ENCODE measurements at regions not wholly inside any gene's neighbourhood (a gene's known extent, or its start where the extent isn't known, plus 50 kb on each side); places are given as distances from the start of the nearest gene placed in this dataset.

DNA sequence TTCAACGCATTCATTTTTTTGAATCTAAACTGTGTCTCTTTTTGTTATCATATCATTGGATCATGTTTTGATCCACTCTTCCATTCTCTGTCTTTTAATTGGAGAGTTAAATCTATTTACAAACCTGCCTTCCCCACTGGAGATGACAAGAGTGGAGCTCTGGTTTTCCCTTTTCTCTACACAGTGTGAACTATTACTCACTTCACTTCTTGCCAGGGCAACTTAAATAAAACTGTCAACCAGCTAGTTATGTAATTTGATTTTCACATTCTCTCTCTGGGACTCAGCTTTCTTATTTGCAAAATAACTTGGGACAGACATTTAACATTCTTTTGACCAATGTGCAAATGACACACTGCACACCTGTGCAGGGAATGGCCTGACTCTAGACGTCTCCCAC lies 230.8 kb upstream of the CST7 start:
- Histone ChIP-seq H3K27ac (ENCODE audit: extremely low read depth, low read depth, low read length) (no peak overlapping the region), H3K9me3 (ENCODE audit: control insufficient read depth, insufficient read depth, low read depth, low read length) (no peaks in the 10 kb centered on the region), H3K36me3 (ENCODE audit: control insufficient read depth in 2 of 2, insufficient read depth in 1 of 2, low read length in 2 of 2) (no peaks in the 10 kb centered on the region), H3K4me3 (ENCODE audit: low read depth, low read length) (no peak overlapping the region), H3K4me1 (ENCODE audit: control insufficient read depth, insufficient read depth, low read length) (no peaks in the 10 kb centered on the region)
- TF ChIP-seq ZNF114 (tag by site-specific recombination; IDR thresholded peaks at IDR 0.05) (no peak), MEIS1 (CRISPR knock-in tag; IDR thresholded peaks at IDR 0.05; ENCODE audit: borderline replicate concordance) (no peak), ZNF707 (tag by site-specific recombination; IDR thresholded peaks at IDR 0.05) (no peak), ZNF2 (tag by site-specific recombination; IDR thresholded peaks at IDR 0.05) (no peak), SCRT2 (tag by site-specific recombination; IDR thresholded peaks at IDR 0.05) (no peak), ZNF658 (tag by site-specific recombination; IDR thresholded peaks at IDR 0.05) (no peak), HOXA7 (CRISPR knock-in tag; IDR thresholded peaks at IDR 0.05; ENCODE audit: borderline replicate concordance) (no peak)
- TF ChIP-seq, protein P1, sequence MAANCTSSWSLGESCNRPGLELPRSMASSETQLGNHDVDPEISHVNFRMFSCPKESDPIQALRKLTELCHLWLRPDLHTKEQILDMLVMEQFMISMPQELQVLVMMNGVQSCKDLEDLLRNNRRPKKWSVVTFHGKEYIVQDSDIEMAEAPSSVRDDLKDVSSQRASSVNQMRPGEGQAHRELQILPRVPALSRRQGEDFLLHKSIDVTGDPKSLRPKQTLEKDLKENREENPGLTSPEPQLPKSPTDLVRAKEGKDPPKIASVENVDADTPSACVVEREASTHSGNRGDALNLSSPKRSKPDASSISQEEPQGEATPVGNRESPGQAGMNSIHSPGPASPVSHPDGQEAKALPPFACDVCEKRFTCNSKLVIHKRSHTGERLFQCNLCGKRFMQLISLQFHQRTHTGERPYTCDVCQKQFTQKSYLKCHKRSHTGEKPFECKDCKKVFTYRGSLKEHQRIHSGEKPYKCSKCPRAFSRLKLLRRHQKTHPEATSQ (tag by site-specific recombination; IDR thresholded peaks at IDR 0.05), result no peak
- TF ChIP-seq, protein P2, sequence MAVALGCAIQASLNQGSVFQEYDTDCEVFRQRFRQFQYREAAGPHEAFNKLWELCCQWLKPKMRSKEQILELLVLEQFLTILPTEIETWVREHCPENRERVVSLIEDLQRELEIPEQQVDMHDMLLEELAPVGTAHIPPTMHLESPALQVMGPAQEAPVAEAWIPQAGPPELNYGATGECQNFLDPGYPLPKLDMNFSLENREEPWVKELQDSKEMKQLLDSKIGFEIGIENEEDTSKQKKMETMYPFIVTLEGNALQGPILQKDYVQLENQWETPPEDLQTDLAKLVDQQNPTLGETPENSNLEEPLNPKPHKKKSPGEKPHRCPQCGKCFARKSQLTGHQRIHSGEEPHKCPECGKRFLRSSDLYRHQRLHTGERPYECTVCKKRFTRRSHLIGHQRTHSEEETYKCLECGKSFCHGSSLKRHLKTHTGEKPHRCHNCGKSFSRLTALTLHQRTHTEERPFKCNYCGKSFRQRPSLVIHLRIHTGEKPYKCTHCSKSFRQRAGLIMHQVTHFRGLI (tag by site-specific recombination; IDR thresholded peaks at IDR 0.05), result no peak
- TF ChIP-seq, protein P3, sequence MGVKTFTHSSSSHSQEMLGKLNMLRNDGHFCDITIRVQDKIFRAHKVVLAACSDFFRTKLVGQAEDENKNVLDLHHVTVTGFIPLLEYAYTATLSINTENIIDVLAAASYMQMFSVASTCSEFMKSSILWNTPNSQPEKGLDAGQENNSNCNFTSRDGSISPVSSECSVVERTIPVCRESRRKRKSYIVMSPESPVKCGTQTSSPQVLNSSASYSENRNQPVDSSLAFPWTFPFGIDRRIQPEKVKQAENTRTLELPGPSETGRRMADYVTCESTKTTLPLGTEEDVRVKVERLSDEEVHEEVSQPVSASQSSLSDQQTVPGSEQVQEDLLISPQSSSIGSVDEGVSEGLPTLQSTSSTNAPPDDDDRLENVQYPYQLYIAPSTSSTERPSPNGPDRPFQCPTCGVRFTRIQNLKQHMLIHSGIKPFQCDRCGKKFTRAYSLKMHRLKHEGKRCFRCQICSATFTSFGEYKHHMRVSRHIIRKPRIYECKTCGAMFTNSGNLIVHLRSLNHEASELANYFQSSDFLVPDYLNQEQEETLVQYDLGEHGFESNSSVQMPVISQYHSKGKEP (tag by site-specific recombination; IDR thresholded peaks at IDR 0.05), result no peak
- TF ChIP-seq, protein P4, sequence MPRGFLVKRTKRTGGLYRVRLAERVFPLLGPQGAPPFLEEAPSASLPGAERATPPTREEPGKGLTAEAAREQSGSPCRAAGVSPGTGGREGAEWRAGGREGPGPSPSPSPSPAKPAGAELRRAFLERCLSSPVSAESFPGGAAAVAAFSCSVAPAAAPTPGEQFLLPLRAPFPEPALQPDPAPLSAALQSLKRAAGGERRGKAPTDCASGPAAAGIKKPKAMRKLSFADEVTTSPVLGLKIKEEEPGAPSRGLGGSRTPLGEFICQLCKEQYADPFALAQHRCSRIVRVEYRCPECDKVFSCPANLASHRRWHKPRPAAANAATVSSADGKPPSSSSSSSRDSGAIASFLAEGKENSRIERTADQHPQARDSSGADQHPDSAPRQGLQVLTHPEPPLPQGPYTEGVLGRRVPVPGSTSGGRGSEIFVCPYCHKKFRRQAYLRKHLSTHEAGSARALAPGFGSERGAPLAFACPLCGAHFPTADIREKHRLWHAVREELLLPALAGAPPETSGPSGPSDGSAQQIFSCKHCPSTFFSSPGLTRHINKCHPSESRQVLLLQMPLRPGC (tag by site-specific recombination; IDR thresholded peaks at IDR 0.05), result no peak
- CTCF ChIA-PET, result interaction anchor here (0.9 kb wide), 1 partner anchor 14 kb away, joined by 5 read pairs; no protein-coding TSS in a partner anchor
- POLR2A ChIA-PET, result no interaction called here

DNA sequence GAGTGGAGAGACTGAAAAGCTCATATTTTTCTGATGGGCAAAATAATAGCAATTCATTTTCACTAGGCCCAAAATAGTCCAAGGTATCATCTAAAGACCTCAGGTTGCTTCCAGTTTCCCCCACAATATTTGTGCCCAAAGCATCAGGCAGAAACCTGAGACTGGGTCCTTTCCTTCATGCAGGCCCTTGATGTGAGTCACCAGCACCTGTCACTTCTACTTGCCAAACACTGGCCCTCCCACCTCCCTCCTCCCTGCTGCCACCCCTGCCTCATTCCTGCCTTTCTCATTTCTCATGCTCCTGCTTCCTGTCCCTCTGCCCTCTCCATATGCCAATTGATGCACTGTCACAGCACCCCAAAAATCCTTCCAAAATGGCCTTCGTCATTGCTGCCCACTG lies 230.4 kb upstream of the CST7 start:
- ChIA-PET CTCF (interaction anchor here (0.9 kb wide), 1 partner anchor 14 kb away, joined by 5 read pairs; no protein-coding TSS in a partner anchor), POLR2A (no interaction called here)
- TF ChIP-seq, protein P5, sequence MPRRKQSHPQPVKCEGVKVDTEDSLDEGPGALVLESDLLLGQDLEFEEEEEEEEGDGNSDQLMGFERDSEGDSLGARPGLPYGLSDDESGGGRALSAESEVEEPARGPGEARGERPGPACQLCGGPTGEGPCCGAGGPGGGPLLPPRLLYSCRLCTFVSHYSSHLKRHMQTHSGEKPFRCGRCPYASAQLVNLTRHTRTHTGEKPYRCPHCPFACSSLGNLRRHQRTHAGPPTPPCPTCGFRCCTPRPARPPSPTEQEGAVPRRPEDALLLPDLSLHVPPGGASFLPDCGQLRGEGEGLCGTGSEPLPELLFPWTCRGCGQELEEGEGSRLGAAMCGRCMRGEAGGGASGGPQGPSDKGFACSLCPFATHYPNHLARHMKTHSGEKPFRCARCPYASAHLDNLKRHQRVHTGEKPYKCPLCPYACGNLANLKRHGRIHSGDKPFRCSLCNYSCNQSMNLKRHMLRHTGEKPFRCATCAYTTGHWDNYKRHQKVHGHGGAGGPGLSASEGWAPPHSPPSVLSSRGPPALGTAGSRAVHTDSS (tag by site-specific recombination; IDR thresholded peaks at IDR 0.05), result no peak
- TF ChIP-seq EGR2 (tag by site-specific recombination; IDR thresholded peaks at IDR 0.05; ENCODE audit: low read depth) (peak; percentile 52), ZNF335 (tag by site-specific recombination; conservative IDR thresholded peaks at IDR 0.05) (peak; percentile 54)
- no peaks in the 10 kb centered on the region for H3K36me3 ChIP-seq (ENCODE audit: control insufficient read depth in 2 of 2, insufficient read depth in 1 of 2, low read length in 2 of 2)
- H3K27ac ChIP-seq (ENCODE audit: extremely low read depth, low read depth, low read length), result no peak overlapping the region
- H3K4me3 ChIP-seq (ENCODE audit: low read depth, low read length), result no peak overlapping the region
- H3K4me1 ChIP-seq (ENCODE audit: control insufficient read depth, insufficient read depth, low read length), result no peaks in the 10 kb centered on the region
- H3K9me3 ChIP-seq (ENCODE audit: control insufficient read depth, insufficient read depth, low read depth, low read length), result no peaks in the 10 kb centered on the region

DNA sequence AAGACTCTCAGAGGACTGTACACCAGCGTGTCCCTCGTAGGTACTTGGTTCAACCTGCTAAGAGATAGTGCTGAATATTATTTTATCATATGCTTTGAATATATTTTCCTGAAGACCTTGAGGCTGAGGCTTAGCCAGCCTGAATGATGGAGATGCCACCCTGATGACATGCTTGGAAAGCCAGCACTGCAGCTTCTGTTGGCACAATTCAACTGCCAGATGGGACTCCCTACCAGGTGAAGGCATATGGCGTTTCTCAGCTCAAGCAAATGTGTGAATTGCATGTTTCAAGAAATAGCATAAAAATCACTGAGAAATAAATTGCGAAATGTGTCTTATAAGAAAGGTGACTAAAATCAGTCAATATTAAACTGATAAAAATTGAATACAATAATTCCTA lies 228.1 kb upstream of the CST7 start:
- POLR2A ChIA-PET, result no interaction called here
- no peak for TF ChIP-seq ZNF202 (tag by site-specific recombination; IDR thresholded peaks at IDR 0.05; ENCODE audit: borderline replicate concordance)

More for the DNA sequence above, 228.1 kb upstream of the CST7 start:
- Histone ChIP-seq H3K4me3 (ENCODE audit: low read depth, low read length) (no peak overlapping the region), H3K27ac (ENCODE audit: extremely low read depth, low read depth, low read length) (no peak overlapping the region), H3K4me1 (ENCODE audit: control insufficient read depth, insufficient read depth, low read length) (no peaks in the 10 kb centered on the region), H3K9me3 (ENCODE audit: control insufficient read depth, insufficient read depth, low read depth, low read length) (no peaks in the 10 kb centered on the region), H3K36me3 (ENCODE audit: control insufficient read depth in 2 of 2, insufficient read depth in 1 of 2, low read length in 2 of 2) (no peaks in the 10 kb centered on the region)
- CTCF ChIA-PET, result interaction anchor here (0.6 kb wide), 1 partner anchor 328 kb away, joined by 3 read pairs; no protein-coding TSS in a partner anchor
